ENCODE measurements at regions not wholly inside any gene's neighbourhood (a gene's known extent, or its start where the extent isn't known, plus 50 kb on each side); places are given as distances from the start of the nearest gene placed in this dataset.

DNA sequence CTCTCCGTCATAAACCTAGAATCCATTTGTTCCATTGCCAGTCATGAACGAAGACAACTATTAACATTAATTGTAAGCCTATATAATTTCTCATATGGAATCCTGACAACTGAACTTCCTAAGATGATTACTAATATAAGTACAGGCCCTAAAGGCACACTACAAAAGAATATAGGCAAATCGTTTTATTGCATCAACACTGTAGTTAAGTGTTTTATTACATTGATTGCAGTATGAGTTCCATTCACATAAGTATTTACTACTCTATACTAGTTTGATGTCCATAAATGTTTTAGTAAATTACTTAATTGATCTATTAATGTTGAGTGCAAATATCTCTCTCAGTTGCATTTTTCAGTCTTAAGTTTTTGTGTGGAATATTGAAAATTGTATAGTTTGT is 113.1 kb upstream of the SEMA3C start:
- DNase-seq (ENCODE audit: low read depth, low spot score) = no peak
- ChIA-PET CTCF (no interaction called here), POLR2A (no interaction called here)
- Histone ChIP-seq H3K4me3 (replicated peaks in 1 of 3; ENCODE audit: insufficient read depth in 1 of 3, low read depth in 1 of 3, low read length in 3 of 3) (no peak overlapping the region), H3K9me1 (replicated peaks; ENCODE audit: control insufficient read depth, extremely low read depth, insufficient read depth, low read length) (no peaks in the 10 kb centered on the region), H3K9ac (replicated peaks; ENCODE audit: extremely low read depth, insufficient read depth, low read length) (no peak overlapping the region), H3K9me3 (replicated peaks; ENCODE audit: control insufficient read depth, insufficient read depth, low read length) (no peaks in the 10 kb centered on the region), H3K4me2 (ENCODE audit: insufficient read depth, low read length) (no peak overlapping the region), H3K4me1 (ENCODE audit: control insufficient read depth, extremely low read depth, insufficient read depth, low read length) (no peaks in the 10 kb centered on the region), H4K20me1 (replicated peaks; ENCODE audit: control insufficient read depth, extremely low read depth, insufficient read depth, low read length) (no peaks in the 10 kb centered on the region), H3K27ac (ENCODE audit: insufficient read depth, low read depth, low read length) (no peak overlapping the region), H3K27me3 (ENCODE audit: control insufficient read depth in 2 of 2, insufficient read depth in 2 of 2, low read length in 2 of 2) (peaks cover 3 to 5% of the 10 kb centered on the region in 2 experiments), H3K79me2 (ENCODE audit: control insufficient read depth, insufficient read depth, low read length) (no peaks in the 10 kb centered on the region), H3K36me3 (ENCODE audit: control insufficient read depth in 2 of 2, extremely low read depth in 1 of 2, insufficient read depth in 2 of 2, low read length in 2 of 2) (no peaks in the 10 kb centered on the region), H2AFZ (ENCODE audit: low read depth, low read length) (no peak overlapping the region)
- FAIRE-seq = no peak
- intact Hi-C loops (cut with micrococcal nuclease) (no loop called here), dilution Hi-C loops (cut with MboI; ENCODE audit: extremely low pct_ligation_motif_present, low sequenced_read_pairs) (no loop called here)
- no TSS peak for BruUV-seq (replicated peaks)
- TF ChIP-seq MYC (IDR thresholded peaks at IDR 0.05; ENCODE audit: low read depth, low read length) (no peak), GATA2 (IDR thresholded peaks at IDR 0.05; ENCODE audit: insufficient read depth, insufficient read length, low read depth, low read length) (no peak), JUN (IDR thresholded peaks at IDR 0.05; ENCODE audit: borderline replicate concordance, insufficient read depth, insufficient read length, low read depth) (no peak), POLR2A (IDR thresholded peaks at IDR 0.05; ENCODE audit: low read depth, low read length) (no peak), FOS (IDR thresholded peaks at IDR 0.05; ENCODE audit: borderline replicate concordance, insufficient read depth, low read length) (no peak), POLR2AphosphoS5 (IDR thresholded peaks at IDR 0.05; ENCODE audit: insufficient read depth, low read depth, low read length) (no peak), EZH2 (IDR thresholded peaks at IDR 0.05; ENCODE audit: borderline replicate concordance, low read depth, low read length, severe bottlenecking) (no peak)
- TF ChIP-seq, protein P1, sequence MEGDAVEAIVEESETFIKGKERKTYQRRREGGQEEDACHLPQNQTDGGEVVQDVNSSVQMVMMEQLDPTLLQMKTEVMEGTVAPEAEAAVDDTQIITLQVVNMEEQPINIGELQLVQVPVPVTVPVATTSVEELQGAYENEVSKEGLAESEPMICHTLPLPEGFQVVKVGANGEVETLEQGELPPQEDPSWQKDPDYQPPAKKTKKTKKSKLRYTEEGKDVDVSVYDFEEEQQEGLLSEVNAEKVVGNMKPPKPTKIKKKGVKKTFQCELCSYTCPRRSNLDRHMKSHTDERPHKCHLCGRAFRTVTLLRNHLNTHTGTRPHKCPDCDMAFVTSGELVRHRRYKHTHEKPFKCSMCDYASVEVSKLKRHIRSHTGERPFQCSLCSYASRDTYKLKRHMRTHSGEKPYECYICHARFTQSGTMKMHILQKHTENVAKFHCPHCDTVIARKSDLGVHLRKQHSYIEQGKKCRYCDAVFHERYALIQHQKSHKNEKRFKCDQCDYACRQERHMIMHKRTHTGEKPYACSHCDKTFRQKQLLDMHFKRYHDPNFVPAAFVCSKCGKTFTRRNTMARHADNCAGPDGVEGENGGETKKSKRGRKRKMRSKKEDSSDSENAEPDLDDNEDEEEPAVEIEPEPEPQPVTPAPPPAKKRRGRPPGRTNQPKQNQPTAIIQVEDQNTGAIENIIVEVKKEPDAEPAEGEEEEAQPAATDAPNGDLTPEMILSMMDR (IDR thresholded peaks at IDR 0.05; ENCODE audit: extremely low read depth in 1 of 2, insufficient read depth in 1 of 2, low read depth in 1 of 2, low read length in 2 of 2) = no peak
- TF ChIP-seq, protein P2, sequence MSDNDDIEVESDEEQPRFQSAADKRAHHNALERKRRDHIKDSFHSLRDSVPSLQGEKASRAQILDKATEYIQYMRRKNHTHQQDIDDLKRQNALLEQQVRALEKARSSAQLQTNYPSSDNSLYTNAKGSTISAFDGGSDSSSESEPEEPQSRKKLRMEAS (IDR thresholded peaks at IDR 0.05; ENCODE audit: insufficient read depth, insufficient read length) = no peak
